IMR-90 (cell line): ENCODE measurements at regions not wholly inside any gene's neighbourhood (a gene's known extent, or its start where the extent isn't known, plus 50 kb on each side); places are given as distances from the start of the nearest gene placed in this dataset.

Experiments
- ATAC-seq: fragments of 200-7000 bp; cut with Tn5 transposase; 2 replicates; pipeline ENCODE4 v1.9.1; 2020; ENCODE audit warnings: low read depth, mild to moderate bottlenecking, moderate library complexity
- BruUV-seq: library from RNA; stranded (reverse); fragments of 400-500 nt; replicated peaks from 2 replicates; lab custom pipeline; 2021; lab: Mats Ljungman, UMichigan
- CTCF ChIA-PET: fragments of 300-600 bp; formaldehyde crosslinking; extraction: SDS; loops from one replicate; lab custom pipeline; 2021; ENCODE audit warnings: antibody characterized with exemption; lab: Yijun Ruan, JAX
- POLR2A ChIA-PET: fragments of 300-600 bp; sonication (Branson Sonifier 250); formaldehyde crosslinking; loops from one replicate; lab custom pipeline; 2022; ENCODE audit warnings: antibody characterized with exemption; ENCODE audit not compliant: unreplicated experiment; lab: Charles Lee
- DNase-seq: peaks from one replicate; pipeline ENCODE4 v3.0.0; 2013
- H2AFZ ChIP-seq: replicated peaks from 2 replicates; pipeline ENCODE3; 2013; ENCODE audit warnings: low read length, mild to moderate bottlenecking; ENCODE audit not compliant: poor library complexity
- H2AK5ac ChIP-seq: 2 replicates; pipeline ENCODE4 v1.6.1; 2013; ENCODE audit warnings: low read depth, low read length, inconsistent platforms
- H2AK9ac ChIP-seq: replicated peaks from 2 replicates; pipeline ENCODE3; 2013; ENCODE audit warnings: mild to moderate bottlenecking, low read depth, low read length, moderate library complexity; ENCODE audit not compliant: poor library complexity
- H2BK120ac ChIP-seq: 2 replicates; pipeline ENCODE4 v1.6.1; 2013; ENCODE audit warnings: low read depth, low read length, inconsistent platforms
- H2BK15ac ChIP-seq: 3 replicates; pipeline ENCODE4 v1.6.1; 2013; ENCODE audit warnings: low read depth, low read length, inconsistent platforms
- H2BK20ac ChIP-seq: 2 replicates; pipeline ENCODE4 v1.6.1; 2013; ENCODE audit warnings: low read depth, mild to moderate bottlenecking, inconsistent platforms, low read length, moderate library complexity
- H2BK5ac ChIP-seq: 2 replicates; pipeline ENCODE4 v1.6.1; 2013; ENCODE audit warnings: mild to moderate bottlenecking, low read depth, low read length, inconsistent platforms; ENCODE audit not compliant: poor library complexity, severe bottlenecking
- H3K14ac ChIP-seq: replicated peaks from 2 replicates; pipeline ENCODE4 v1.6.1; 2013; ENCODE audit warnings: low read depth, low read length, inconsistent platforms
- H3K18ac ChIP-seq: 2 replicates; pipeline ENCODE4 v1.6.1; 2013; ENCODE audit warnings: low read depth, low read length, control low read depth
- H3K23ac ChIP-seq: 2 replicates; pipeline ENCODE4 v1.6.1; 2013; ENCODE audit warnings: low read depth, low read length, inconsistent platforms
- H3K27ac ChIP-seq: 2 replicates; pipeline ENCODE4 v1.5.1; 2013; ENCODE audit warnings: mild to moderate bottlenecking, control low read depth, low read length; ENCODE audit not compliant: insufficient read depth
- H3K27me3 ChIP-seq: 2 replicates; pipeline ENCODE4 v1.6.1; 2013; ENCODE audit warnings: low read length; ENCODE audit not compliant: control insufficient read depth, insufficient read depth
- H3K36me3 ChIP-seq: 2 replicates; pipeline ENCODE4 v1.6.1; 2013; ENCODE audit warnings: low read length, mixed read lengths; ENCODE audit not compliant: control insufficient read depth, insufficient read depth
- H3K4ac ChIP-seq: 2 replicates; pipeline ENCODE4 v1.6.1; 2013; ENCODE audit warnings: low read depth, low read length, inconsistent platforms
- H3K4me1 ChIP-seq: 2 replicates; pipeline ENCODE4 v1.6.1; 2013; ENCODE audit warnings: low read length, mixed read lengths; ENCODE audit not compliant: control insufficient read depth, insufficient read depth
- H3K4me2 ChIP-seq: 2 replicates; pipeline ENCODE4 v1.6.1; 2013; ENCODE audit warnings: low read depth, mild to moderate bottlenecking, control low read depth, low read length, moderate library complexity
- H3K4me3 ChIP-seq: 2 replicates; pipeline ENCODE4 v1.5.1; 2013; ENCODE audit warnings: low read depth, mild to moderate bottlenecking, control low read depth, low read length, moderate library complexity; ENCODE audit not compliant: insufficient read depth
- H3K56ac ChIP-seq: 2 replicates; pipeline ENCODE4 v1.6.1; 2013; ENCODE audit warnings: low read length, inconsistent platforms; ENCODE audit not compliant: insufficient read depth; ENCODE audit errors: extremely low read depth
- H3K79me1 ChIP-seq, 2 experiments: 2 replicates each; pipeline ENCODE4 v1.6.1; 2013; ENCODE audit warnings: low read length in 2 of 2, inconsistent platforms in 1 of 2, low read depth in 1 of 2
- H3K9ac ChIP-seq: 2 replicates; pipeline ENCODE4 v1.6.1; 2013; ENCODE audit warnings: low read depth, low read length, control low read depth
- H3K9me1 ChIP-seq: 2 replicates; pipeline ENCODE4 v1.6.1; 2013; ENCODE audit warnings: low read length, inconsistent platforms; ENCODE audit not compliant: insufficient read depth
- H3K9me3 ChIP-seq: 2 replicates; pipeline ENCODE4 v1.6.1; 2013; ENCODE audit warnings: low read length; ENCODE audit not compliant: control insufficient read depth, insufficient read depth
- H4K20me1 ChIP-seq: 2 replicates; pipeline ENCODE4 v1.6.1; 2013; ENCODE audit warnings: low read length, inconsistent platforms; ENCODE audit not compliant: insufficient read depth
- H4K5ac ChIP-seq: 2 replicates; pipeline ENCODE4 v1.6.1; 2013; ENCODE audit warnings: mild to moderate bottlenecking, low read depth, low read length, control low read depth
- H4K8ac ChIP-seq, 2 experiments: 2 replicates each; pipeline ENCODE4 v1.6.1; 2013; ENCODE audit warnings: low read depth in 2 of 2, low read length in 2 of 2, control low read depth in 1 of 2, inconsistent platforms in 1 of 2
- H4K91ac ChIP-seq: 2 replicates; pipeline ENCODE4 v1.6.1; 2013; ENCODE audit warnings: low read depth, low read length, inconsistent platforms; ENCODE audit not compliant: insufficient read depth
- BHLHE40 ChIP-seq: fragments of 150-350 bp; IDR thresholded peaks from 2 replicates; pipeline ENCODE4 v1.6.1; 2016; ENCODE audit warnings: mild to moderate bottlenecking, low read depth, low read length
- FOS ChIP-seq: fragments of 150-350 bp; IDR thresholded peaks from 2 replicates; pipeline ENCODE4 v1.6.1; 2016; ENCODE audit warnings: low read depth, low read length
- MAFK ChIP-seq: IDR thresholded peaks from 2 replicates; pipeline ENCODE4 v1.6.1; 2012; ENCODE audit warnings: low read depth, low read length, improper control_type of control experiment
- MXI1 ChIP-seq: IDR thresholded peaks from 2 replicates; pipeline ENCODE4 v1.6.1; 2012; ENCODE audit warnings: low read depth, mild to moderate bottlenecking, low read length, moderate library complexity, borderline replicate concordance
- NFE2L2 ChIP-seq: fragments of 150-350 bp; IDR thresholded peaks from 2 replicates; pipeline ENCODE4 v1.6.1; 2016; ENCODE audit warnings: low read depth, mild to moderate bottlenecking, low read length
- RCOR1 ChIP-seq: IDR thresholded peaks from 2 replicates; pipeline ENCODE4 v1.6.1; 2012; ENCODE audit warnings: mild to moderate bottlenecking, low read length, improper control_type of control experiment; ENCODE audit not compliant: insufficient replicate concordance
- RFX5 ChIP-seq: IDR thresholded peaks from 2 replicates; pipeline ENCODE4 v1.8.0; 2012; ENCODE audit warnings: low read depth, mild to moderate bottlenecking, low read length, moderate library complexity
- SMC3 ChIP-seq: fragments of 150-350 bp; IDR thresholded peaks from 2 replicates; pipeline ENCODE4 v1.6.1; 2016; ENCODE audit warnings: low read depth, mild to moderate bottlenecking, antibody characterized with exemption, low read length, moderate library complexity
- WGBS, 2 experiments: methylation state at CpG; one replicate each; pipeline versions ENCODE4 v1.1.5 to v1.1.7; 2013; ENCODE audit warnings: missing lambda C conversion rate in 2 of 2; ENCODE audit not compliant: insufficient read length in 1 of 2; ENCODE audit errors: extremely low coverage in 2 of 2; 5-methylcytosine and 5-hydroxymethylcytosine counted together
- dilution Hi-C: fragments of 300-500 bp; cut with HindIII; formaldehyde crosslinking; loops from one replicate; pipeline ENCODE4 v1.14.3; 2018; ENCODE audit warnings: low sequenced_read_pairs; ENCODE audit not compliant: unreplicated experiment
- in situ Hi-C: fragments of 300-500 bp; cut with MboI; formaldehyde crosslinking; loops from 3 replicates; pipeline ENCODE4 v1.14.3; 2019; ENCODE audit warnings: low sequenced_read_pairs, inconsistent platforms, mixed read lengths
- intact Hi-C: fragments of 100-400 bp; cut with micrococcal nuclease; formaldehyde crosslinking; loops from 2 replicates; pipeline ENCODE4 v1.10.0; 2022
- TF ChIP-seq, protein P1 (sequence below): conservative IDR thresholded peaks from 2 replicates; pipeline ENCODE4 v1.5.1; 2012; ENCODE audit warnings: mild to moderate bottlenecking, low read depth, low read length, improper control_type of control experiment

DNA sequence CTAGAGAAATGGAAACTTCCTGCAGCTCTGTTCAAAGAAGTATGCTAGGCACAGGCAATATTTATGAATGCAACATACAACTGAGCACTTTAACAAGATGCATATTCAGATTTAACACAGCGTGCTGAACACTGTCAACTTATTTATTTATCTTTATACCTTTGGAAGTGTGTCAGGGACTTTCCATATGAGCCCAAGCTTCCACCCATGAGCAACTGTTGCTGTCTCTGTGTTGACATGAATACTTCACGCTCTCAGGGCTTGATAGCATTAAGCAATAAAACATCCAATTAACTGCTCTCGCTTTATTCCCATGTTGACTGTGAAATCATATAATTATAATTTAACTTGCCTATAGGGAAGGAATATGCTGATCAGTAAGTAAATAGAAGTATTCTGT is 116.6 kb upstream of the ROBO1 start:
- Histone ChIP-seq H3K9ac (no peak overlapping the region), H3K56ac (no peak overlapping the region), H3K79me1 (no peaks in the 10 kb centered on the region), H2BK20ac (no peak overlapping the region), H3K9me1 (no peaks in the 10 kb centered on the region), H3K4me3 (no peak overlapping the region), H3K14ac (no peak overlapping the region), H2AFZ (no peak overlapping the region), H4K5ac (no peak overlapping the region), H3K18ac (no peak overlapping the region), H3K4me2 (no peak overlapping the region), H2BK15ac (no peak overlapping the region), H3K27ac (no peak overlapping the region), H2BK5ac (no peak overlapping the region), H4K8ac (no peak overlapping the region), H2BK120ac (no peak overlapping the region), H3K27me3 (no peaks in the 10 kb centered on the region), H3K4me1 (no peaks in the 10 kb centered on the region), H3K9me3 (no peaks in the 10 kb centered on the region; the same call in 1 of the 2 replicates), H2AK5ac (no peak overlapping the region), H3K23ac (no peak overlapping the region), H3K4ac (no peak overlapping the region), H3K36me3 (no peaks in the 10 kb centered on the region), H4K91ac (no peak overlapping the region), H4K20me1 (no peaks in the 10 kb centered on the region), H2AK9ac (no peak overlapping the region)
- no TSS peak for BruUV-seq
- WGBS, 2 experiments = no CpG with 5 or more reads among the region's 3 CpGs
- dilution Hi-C loops = no loop called here
- ChIA-PET POLR2A (no interaction called here), CTCF (no interaction called here)
- intact Hi-C loops = no loop called here
- in situ Hi-C loops = no loop called here
- DNase-seq (no peak), ATAC-seq (no peak)
- TF ChIP-seq MAFK (no peak), RCOR1 (no peak), MXI1 (no peak), SMC3 (no peak), BHLHE40 (no peak), RFX5 (no peak), FOS (no peak), NFE2L2 (no peak)
- TF ChIP-seq, protein P1, sequence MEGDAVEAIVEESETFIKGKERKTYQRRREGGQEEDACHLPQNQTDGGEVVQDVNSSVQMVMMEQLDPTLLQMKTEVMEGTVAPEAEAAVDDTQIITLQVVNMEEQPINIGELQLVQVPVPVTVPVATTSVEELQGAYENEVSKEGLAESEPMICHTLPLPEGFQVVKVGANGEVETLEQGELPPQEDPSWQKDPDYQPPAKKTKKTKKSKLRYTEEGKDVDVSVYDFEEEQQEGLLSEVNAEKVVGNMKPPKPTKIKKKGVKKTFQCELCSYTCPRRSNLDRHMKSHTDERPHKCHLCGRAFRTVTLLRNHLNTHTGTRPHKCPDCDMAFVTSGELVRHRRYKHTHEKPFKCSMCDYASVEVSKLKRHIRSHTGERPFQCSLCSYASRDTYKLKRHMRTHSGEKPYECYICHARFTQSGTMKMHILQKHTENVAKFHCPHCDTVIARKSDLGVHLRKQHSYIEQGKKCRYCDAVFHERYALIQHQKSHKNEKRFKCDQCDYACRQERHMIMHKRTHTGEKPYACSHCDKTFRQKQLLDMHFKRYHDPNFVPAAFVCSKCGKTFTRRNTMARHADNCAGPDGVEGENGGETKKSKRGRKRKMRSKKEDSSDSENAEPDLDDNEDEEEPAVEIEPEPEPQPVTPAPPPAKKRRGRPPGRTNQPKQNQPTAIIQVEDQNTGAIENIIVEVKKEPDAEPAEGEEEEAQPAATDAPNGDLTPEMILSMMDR = no peak
